Cardiac muscle cell (in vitro differentiated cells and primary cell): ENCODE measurements at regions not wholly inside any gene's neighbourhood (a gene's known extent, or its start where the extent isn't known, plus 50 kb on each side); places are given as distances from the start of the nearest gene placed in this dataset.
"Not testable (repeated sequence)": the region's sequence is repeated elsewhere in the genome, so short reads cannot be mapped to it uniquely, and the experiment has no call there.

Experiments
- DNase-seq, 2 donors: peaks; one replicate each; pipeline versions ENCODE4 v3.0.0 to v3.0.0-alpha.2; 2010 to 2017; ENCODE audit warnings: low read depth in 1 of 2, low spot score in 1 of 2
- H3K27ac ChIP-seq: fragments of 200-600 bp; sonication (generic); 2 replicates; pipeline ENCODE4 v1.5.1; 2016
- H3K27me3 ChIP-seq: fragments of 200-600 bp; sonication (generic); 2 replicates; pipeline ENCODE4 v1.6.0; 2016; ENCODE audit warnings: control low read depth
- H3K36me3 ChIP-seq: fragments of 200-600 bp; sonication (generic); 2 replicates; pipeline ENCODE4 v1.5.1; 2016; ENCODE audit warnings: control low read depth
- H3K4me1 ChIP-seq: fragments of 200-600 bp; sonication (generic); 2 replicates; pipeline ENCODE4 v1.8.1; 2017; ENCODE audit warnings: low read depth, mild to moderate bottlenecking, mixed run types
- H3K4me3 ChIP-seq: fragments of 200-600 bp; sonication (generic); 2 replicates; pipeline ENCODE4 v1.5.1; 2016; ENCODE audit warnings: mild to moderate bottlenecking
- H3K9me3 ChIP-seq: fragments of 200-600 bp; sonication (generic); 2 replicates; pipeline ENCODE4 v1.5.1; 2017; ENCODE audit warnings: low read depth, mild to moderate bottlenecking, control low read depth
- TF ChIP-seq, protein P1 (sequence below): IDR thresholded peaks from 2 replicates; pipeline ENCODE4 v1.5.1; 2012; ENCODE audit warnings: low read depth, mild to moderate bottlenecking, low read length

- Histone ChIP-seq H3K9me3 (no peaks in the 10 kb centered on the region), H3K36me3 (no peaks in the 10 kb centered on the region), H3K4me3 (no peak overlapping the region), H3K4me1 (peaks cover 16% of the 10 kb centered on the region), H3K27ac (no peak overlapping the region), H3K27me3 (no peaks in the 10 kb centered on the region)
- TF ChIP-seq, protein P1, sequence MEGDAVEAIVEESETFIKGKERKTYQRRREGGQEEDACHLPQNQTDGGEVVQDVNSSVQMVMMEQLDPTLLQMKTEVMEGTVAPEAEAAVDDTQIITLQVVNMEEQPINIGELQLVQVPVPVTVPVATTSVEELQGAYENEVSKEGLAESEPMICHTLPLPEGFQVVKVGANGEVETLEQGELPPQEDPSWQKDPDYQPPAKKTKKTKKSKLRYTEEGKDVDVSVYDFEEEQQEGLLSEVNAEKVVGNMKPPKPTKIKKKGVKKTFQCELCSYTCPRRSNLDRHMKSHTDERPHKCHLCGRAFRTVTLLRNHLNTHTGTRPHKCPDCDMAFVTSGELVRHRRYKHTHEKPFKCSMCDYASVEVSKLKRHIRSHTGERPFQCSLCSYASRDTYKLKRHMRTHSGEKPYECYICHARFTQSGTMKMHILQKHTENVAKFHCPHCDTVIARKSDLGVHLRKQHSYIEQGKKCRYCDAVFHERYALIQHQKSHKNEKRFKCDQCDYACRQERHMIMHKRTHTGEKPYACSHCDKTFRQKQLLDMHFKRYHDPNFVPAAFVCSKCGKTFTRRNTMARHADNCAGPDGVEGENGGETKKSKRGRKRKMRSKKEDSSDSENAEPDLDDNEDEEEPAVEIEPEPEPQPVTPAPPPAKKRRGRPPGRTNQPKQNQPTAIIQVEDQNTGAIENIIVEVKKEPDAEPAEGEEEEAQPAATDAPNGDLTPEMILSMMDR, result no peak
- no peak for DNase-seq
Observed at GRCh38 chr15:89004726-89005030, 83.6 kb upstream of the ABHD2 start.

- not testable (repeated sequence) for DNase-seq, H3K4me1 ChIP-seq, H3K9me3 ChIP-seq, H3K27me3 ChIP-seq, H3K36me3 ChIP-seq, H3K4me3 ChIP-seq, H3K27ac ChIP-seq
Observed at GRCh38 chr15:89007527-89007926, 80.7 kb upstream of the ABHD2 start.

DNA sequence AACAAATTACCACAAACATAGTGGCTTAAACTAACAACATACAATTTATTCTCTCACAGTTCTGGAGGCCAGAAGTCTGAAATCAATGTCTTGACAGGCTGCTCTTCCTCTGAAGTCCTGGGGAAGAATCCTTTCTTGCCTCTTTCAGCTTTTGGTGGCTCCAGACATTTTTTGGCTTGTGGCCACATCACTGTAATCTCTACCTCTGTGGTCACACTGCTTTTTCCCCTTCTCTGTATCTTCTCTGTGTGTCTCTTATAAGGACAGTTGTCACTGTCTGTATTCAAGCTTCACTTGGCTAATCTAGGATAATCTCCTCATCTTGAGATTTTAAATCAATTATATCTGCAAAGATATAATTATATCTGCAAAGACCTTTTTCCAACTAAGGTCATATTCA, 80.3 kb upstream of the ABHD2 start:
- no peak for DNase-seq
- no peak overlapping the region for H3K27ac ChIP-seq
- H3K4me3 ChIP-seq, result no peak overlapping the region
- H3K36me3 ChIP-seq, result no peaks in the 10 kb centered on the region
- TF ChIP-seq, protein P1, result no peak
- peaks cover under 1% of the 10 kb centered on the region for H3K4me1 ChIP-seq
- no peaks in the 10 kb centered on the region for H3K27me3 ChIP-seq
- H3K9me3 ChIP-seq, result no peaks in the 10 kb centered on the region

- Histone ChIP-seq H3K27me3 (no peaks in the 10 kb centered on the region), H3K36me3 (no peaks in the 10 kb centered on the region), H3K4me3 (no peak overlapping the region), H3K27ac (no peak overlapping the region), H3K4me1 (no peaks in the 10 kb centered on the region), H3K9me3 (no peaks in the 10 kb centered on the region)
- no peak for DNase-seq
- TF ChIP-seq, protein P1, result no peak
Observed at GRCh38 chr15:89009080-89009479, 79.2 kb upstream of the ABHD2 start.

- H3K4me1 ChIP-seq, result peaks cover 6% of the 10 kb centered on the region
- H3K36me3 ChIP-seq, result no peaks in the 10 kb centered on the region
- H3K9me3 ChIP-seq, result no peaks in the 10 kb centered on the region
- TF ChIP-seq, protein P1, result no peak
- H3K4me3 ChIP-seq, result no peak overlapping the region
- no peak overlapping the region for H3K27ac ChIP-seq
- no peaks in the 10 kb centered on the region for H3K27me3 ChIP-seq
- no peak for DNase-seq
Observed at GRCh38 chr15:89015412-89016097, 72.7 kb upstream of the ABHD2 start.

GRCh38 chr15:89016549-89017041, 71.7 kb upstream of the ABHD2 start:
- no peak overlapping the region for H3K4me3 ChIP-seq
- DNase-seq, result no peak
- TF ChIP-seq, protein P1, result no peak
- H3K9me3 ChIP-seq, result no peaks in the 10 kb centered on the region
- H3K27me3 ChIP-seq, result no peaks in the 10 kb centered on the region
- H3K4me1 ChIP-seq, result peaks cover 6% of the 10 kb centered on the region
- no peak overlapping the region for H3K27ac ChIP-seq
- H3K36me3 ChIP-seq, result no peaks in the 10 kb centered on the region
